ENCODE measurements at regions not wholly inside any gene's neighbourhood (a gene's known extent, or its start where the extent isn't known, plus 50 kb on each side); places are given as distances from the start of the nearest gene placed in this dataset.

DNA sequence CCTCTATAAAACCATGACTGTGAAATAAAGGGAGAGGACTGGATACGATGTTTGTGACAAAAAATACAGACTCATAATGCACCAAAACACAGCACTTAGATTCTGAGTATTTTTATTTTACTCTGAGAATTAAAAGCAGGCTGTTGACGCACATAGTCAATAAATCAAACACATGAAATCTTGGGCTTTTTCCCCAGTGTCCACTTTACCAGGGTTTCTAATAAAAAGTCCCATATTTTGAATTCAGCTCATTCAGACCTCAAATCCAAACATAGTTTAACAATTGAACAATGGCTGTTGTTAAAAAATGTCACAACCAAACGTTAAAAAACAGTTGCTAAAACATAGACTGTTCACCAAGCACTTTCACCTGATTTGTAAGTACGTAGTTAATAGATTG is 553.4 kb downstream of the LTN1 start:
- peaks cover 51% of the 10 kb centered on the region for H3K27me3 ChIP-seq (ENCODE audit: insufficient read depth, low read depth, severe bottlenecking)
- no peak overlapping the region for H3K4me3 ChIP-seq (ENCODE audit: low read depth, low read length)
- TF ChIP-seq, protein P1, sequence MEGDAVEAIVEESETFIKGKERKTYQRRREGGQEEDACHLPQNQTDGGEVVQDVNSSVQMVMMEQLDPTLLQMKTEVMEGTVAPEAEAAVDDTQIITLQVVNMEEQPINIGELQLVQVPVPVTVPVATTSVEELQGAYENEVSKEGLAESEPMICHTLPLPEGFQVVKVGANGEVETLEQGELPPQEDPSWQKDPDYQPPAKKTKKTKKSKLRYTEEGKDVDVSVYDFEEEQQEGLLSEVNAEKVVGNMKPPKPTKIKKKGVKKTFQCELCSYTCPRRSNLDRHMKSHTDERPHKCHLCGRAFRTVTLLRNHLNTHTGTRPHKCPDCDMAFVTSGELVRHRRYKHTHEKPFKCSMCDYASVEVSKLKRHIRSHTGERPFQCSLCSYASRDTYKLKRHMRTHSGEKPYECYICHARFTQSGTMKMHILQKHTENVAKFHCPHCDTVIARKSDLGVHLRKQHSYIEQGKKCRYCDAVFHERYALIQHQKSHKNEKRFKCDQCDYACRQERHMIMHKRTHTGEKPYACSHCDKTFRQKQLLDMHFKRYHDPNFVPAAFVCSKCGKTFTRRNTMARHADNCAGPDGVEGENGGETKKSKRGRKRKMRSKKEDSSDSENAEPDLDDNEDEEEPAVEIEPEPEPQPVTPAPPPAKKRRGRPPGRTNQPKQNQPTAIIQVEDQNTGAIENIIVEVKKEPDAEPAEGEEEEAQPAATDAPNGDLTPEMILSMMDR (IDR thresholded peaks at IDR 0.05; ENCODE audit: low read depth, low read length), result no peak
- no peak overlapping the region for H3K27ac ChIP-seq
- H3K9me3 ChIP-seq (ENCODE audit: severe bottlenecking), result no peaks in the 10 kb centered on the region
- H3K36me3 ChIP-seq, result no peaks in the 10 kb centered on the region
- no peak for DNase-seq

DNA sequence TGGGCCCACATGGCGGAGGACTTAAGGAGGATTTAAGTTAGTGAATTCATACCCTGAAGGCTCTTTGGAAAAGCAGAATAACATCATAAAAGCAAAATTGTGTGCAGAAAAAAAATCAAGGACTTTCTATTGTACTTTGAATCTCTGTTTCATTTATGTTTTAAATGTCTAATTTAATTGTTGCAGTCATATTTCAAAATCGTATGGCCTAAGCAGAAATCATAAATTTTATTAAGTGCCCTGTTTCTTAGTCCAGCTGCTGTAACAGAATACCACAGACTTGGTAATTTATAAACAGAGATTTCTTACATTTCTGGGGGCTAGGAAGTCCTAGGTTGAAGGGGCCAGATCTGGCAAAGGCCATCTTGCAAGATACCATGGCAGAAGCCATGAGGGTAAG is 555.6 kb downstream of the LTN1 start:
- Histone ChIP-seq H3K36me3 (no peaks in the 10 kb centered on the region), H3K27ac (no peak overlapping the region), H3K4me3 (ENCODE audit: low read depth, low read length) (no peak overlapping the region), H3K9me3 (ENCODE audit: severe bottlenecking) (no peaks in the 10 kb centered on the region), H3K27me3 (ENCODE audit: insufficient read depth, low read depth, severe bottlenecking) (peaks cover 56% of the 10 kb centered on the region)
- no peak for DNase-seq
- TF ChIP-seq, protein P1 (IDR thresholded peaks at IDR 0.05; ENCODE audit: low read depth, low read length), result no peak

DNA sequence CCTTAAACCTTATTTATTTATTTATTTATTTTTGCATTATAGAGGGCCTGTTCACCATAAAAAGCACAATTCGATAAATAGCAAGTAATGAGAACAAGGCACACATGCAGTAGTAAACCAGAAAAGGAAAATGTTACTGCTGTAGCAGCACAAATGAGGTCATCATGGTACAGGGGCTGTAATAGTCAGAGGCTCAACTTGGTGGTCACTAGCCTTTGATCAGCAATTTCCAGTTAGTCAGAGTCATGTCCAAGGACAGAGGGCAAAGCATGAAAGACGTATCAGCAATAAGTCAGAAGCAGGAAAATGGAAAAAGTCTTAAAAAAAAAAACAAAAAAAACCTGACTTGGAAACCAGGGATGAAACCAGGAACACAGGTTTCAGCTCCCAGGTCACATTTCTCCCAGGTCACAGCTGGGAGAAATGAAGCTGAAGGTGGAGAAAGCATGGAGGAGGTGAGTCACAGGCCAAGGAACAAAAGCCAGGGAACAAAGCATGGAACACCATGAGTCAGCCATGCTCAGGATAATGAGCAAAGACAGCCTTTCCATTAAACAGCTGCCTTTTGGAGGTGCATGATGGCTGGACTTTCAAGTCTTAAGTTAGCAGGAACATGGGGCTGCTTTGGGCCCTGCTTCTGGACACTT is 556.3 kb downstream of the LTN1 start:
- Histone ChIP-seq H3K27ac (no peak overlapping the region), H3K9me3 (ENCODE audit: severe bottlenecking) (no peaks in the 10 kb centered on the region), H3K27me3 (ENCODE audit: insufficient read depth, low read depth, severe bottlenecking) (peaks cover 57% of the 10 kb centered on the region), H3K4me3 (ENCODE audit: low read depth, low read length) (no peak overlapping the region), H3K36me3 (no peaks in the 10 kb centered on the region)
- DNase-seq, result no peak
- TF ChIP-seq, protein P1 (IDR thresholded peaks at IDR 0.05; ENCODE audit: low read depth, low read length), result no peak

GRCh38 chr21:28431527-28432200 is 561.0 kb downstream of the LTN1 start:
- no peaks in the 10 kb centered on the region for H3K9me3 ChIP-seq (ENCODE audit: severe bottlenecking)
- H3K4me3 ChIP-seq (ENCODE audit: low read depth, low read length), result no peak overlapping the region
- peaks cover 68% of the 10 kb centered on the region for H3K27me3 ChIP-seq (ENCODE audit: insufficient read depth, low read depth, severe bottlenecking)
- no peak overlapping the region for H3K27ac ChIP-seq
- no peaks in the 10 kb centered on the region for H3K36me3 ChIP-seq
- no peak for DNase-seq
- TF ChIP-seq, protein P1 (IDR thresholded peaks at IDR 0.05; ENCODE audit: low read depth, low read length), result no peak

- peaks cover 71% of the 10 kb centered on the region for H3K27me3 ChIP-seq (ENCODE audit: insufficient read depth, low read depth, severe bottlenecking)
- no peak for DNase-seq
- TF ChIP-seq, protein P1 (IDR thresholded peaks at IDR 0.05; ENCODE audit: low read depth, low read length), result no peak
- H3K4me3 ChIP-seq (ENCODE audit: low read depth, low read length), result no peak overlapping the region
- no peaks in the 10 kb centered on the region for H3K9me3 ChIP-seq (ENCODE audit: severe bottlenecking)
- H3K36me3 ChIP-seq, result no peaks in the 10 kb centered on the region
- H3K27ac ChIP-seq, result no peak overlapping the region
Observed at GRCh38 chr21:28431022-28431421, 561.7 kb downstream of the LTN1 start.
